SKM-1 treated with dmso at 0.1 percent for 144 hours (cell line): ENCODE measurements at regions not wholly inside any gene's neighbourhood (a gene's known extent, or its start where the extent isn't known, plus 50 kb on each side); places are given as distances from the start of the nearest gene placed in this dataset.

Source experiments
- DNase-seq: peaks from one replicate; lab custom pipeline; 2025; ENCODE audit not compliant: unreplicated experiment; lab: John Stamatoyannopoulos, UW

GRCh38 chr3:151935446-151935845 lies 62.0 kb downstream of the SUCNR1 start:
- peak; percentile 86 for DNase-seq

GRCh38 chr3:151940481-151940880 lies 67.0 kb downstream of the SUCNR1 start:
- no peak for DNase-seq

GRCh38 chr3:151943539-151943938 lies 70.1 kb downstream of the SUCNR1 start:
- no peak for DNase-seq

GRCh38 chr3:151944356-151944755 lies 70.9 kb downstream of the SUCNR1 start:
- DNase-seq, result no peak

GRCh38 chr3:151946606-151947005 lies 73.2 kb downstream of the SUCNR1 start:
- no peak for DNase-seq

- DNase-seq, result no peak
These were observed 76.3 kb downstream of the SUCNR1 start for GRCh38 chr3:151949706-151950105.

GRCh38 chr3:151955356-151955755 lies 81.9 kb downstream of the SUCNR1 start:
- no peak for DNase-seq

- DNase-seq, result no peak
These were observed 87.6 kb downstream of the SUCNR1 start for GRCh38 chr3:151960961-151961580.

GRCh38 chr3:151962352-151962751 lies 88.9 kb downstream of the SUCNR1 start:
- no peak for DNase-seq

GRCh38 chr3:151962912-151963311 lies 89.5 kb downstream of the SUCNR1 start:
- no peak for DNase-seq

- no peak for DNase-seq
These were observed 91.3 kb downstream of the SUCNR1 start for GRCh38 chr3:151964743-151965142.

GRCh38 chr3:151969026-151969642 lies 95.7 kb downstream of the SUCNR1 start:
- DNase-seq, result no peak

GRCh38 chr3:151971814-151972579 lies 98.6 kb downstream of the SUCNR1 start:
- DNase-seq, result no peak

GRCh38 chr3:151974067-151974466 lies 100.6 kb downstream of the SUCNR1 start:
- DNase-seq, result no peak

GRCh38 chr3:151976211-151977050 lies 103.0 kb downstream of the SUCNR1 start:
- DNase-seq, result no peak

GRCh38 chr3:151979906-151980305 lies 106.5 kb downstream of the SUCNR1 start:
- no peak for DNase-seq

- DNase-seq, result no peak
These were observed 110.1 kb downstream of the SUCNR1 start for GRCh38 chr3:151983538-151983937.

- DNase-seq, result no peak
These were observed 112.5 kb downstream of the SUCNR1 start for GRCh38 chr3:151985787-151986430.

GRCh38 chr3:151987893-151988292 lies 114.5 kb downstream of the SUCNR1 start:
- DNase-seq, result no peak

- no peak for DNase-seq
These were observed 116.2 kb downstream of the SUCNR1 start for GRCh38 chr3:151989621-151990020.
